Loucy (cell line): ENCODE measurements at regions not wholly inside any gene's neighbourhood (a gene's known extent, or its start where the extent isn't known, plus 50 kb on each side); places are given as distances from the start of the nearest gene placed in this dataset.

ENCODE experiments used
- CTCF ChIP-seq: fragments of 200-600 bp; sonication (generic); conservative IDR thresholded peaks from 2 replicates; pipeline ENCODE4 v1.5.1; 2014; ENCODE audit warnings: mild to moderate bottlenecking, antibody characterized with exemption, low read length
- EZH2phosphoT487 ChIP-seq: fragments of 200-600 bp; IDR thresholded peaks from 2 replicates; pipeline ENCODE4 v1.6.1; 2018; ENCODE audit warnings: antibody characterized with exemption, mild to moderate bottlenecking, moderate library complexity, borderline replicate concordance

- TF ChIP-seq CTCF (no peak), EZH2phosphoT487 (no peak)
Observed at GRCh38 chr5:166412191-166412590, 1879.3 kb upstream of the WWC1 start.
